DND-41 (cell line): ENCODE measurements at regions not wholly inside any gene's neighbourhood (a gene's known extent, or its start where the extent isn't known, plus 50 kb on each side); places are given as distances from the start of the nearest gene placed in this dataset.

Source experiments
- CTCF ChIP-seq: IDR thresholded peaks from 2 replicates; pipeline ENCODE4 v1.5.1; 2012; ENCODE audit warnings: borderline replicate concordance, low read length, moderate library complexity, mild to moderate bottlenecking; ENCODE audit not compliant: poor library complexity, severe bottlenecking; ENCODE audit errors: extremely low read depth
- EZH2 ChIP-seq: IDR thresholded peaks from 3 replicates; pipeline ENCODE4 v1.6.1; 2012; ENCODE audit warnings: borderline replicate concordance, low read depth, mild to moderate bottlenecking, moderate library complexity, low read length, inconsistent platforms; ENCODE audit not compliant: severe bottlenecking

GRCh38 chr6:112710710-112711109, 363.6 kb downstream of the RFPL4B start:
- TF ChIP-seq CTCF (no peak), EZH2 (no peak)
